Transverse colon (tissue), 4 donors: ENCODE measurements at regions not wholly inside any gene's neighbourhood (a gene's known extent, or its start where the extent isn't known, plus 50 kb on each side); places are given as distances from the start of the nearest gene placed in this dataset.

Experiments used
- DNase-seq: peaks from one replicate; pipeline ENCODE4 v3.0.0-alpha.2; 2019
- H3K27ac ChIP-seq, 4 donors: fragments of 200-600 bp; sonication (generic); 2 replicates each; pipeline ENCODE4 v1.5.1; 2016 to 2018; ENCODE audit warnings: inconsistent platforms in 4 of 4
- H3K27me3 ChIP-seq: fragments of 200-600 bp; sonication (generic); 2 replicates; pipeline ENCODE4 v1.5.1; 2017; ENCODE audit warnings: inconsistent platforms
- H3K36me3 ChIP-seq, 4 donors: fragments of 200-600 bp; sonication (generic); 2 replicates each; pipeline ENCODE4 v1.5.1; 2017 to 2019; ENCODE audit warnings: inconsistent platforms in 4 of 4
- H3K4me1 ChIP-seq, 4 donors: fragments of 200-600 bp; sonication (generic); 2 replicates each; pipeline ENCODE4 v1.5.1; 2017 to 2020; ENCODE audit warnings: inconsistent platforms in 4 of 4
- H3K4me3 ChIP-seq, 4 donors: fragments of 200-600 bp; sonication (generic); 1 replicate in 1 of 4; 2 replicates in 3 of 4; pipeline versions ENCODE4 v1.5.1 to v1.6.1; 2017 to 2019; ENCODE audit warnings: inconsistent platforms in 4 of 4
- H3K9me3 ChIP-seq, 2 donors: fragments of 200-600 bp; sonication (generic); 2 replicates each; pipeline ENCODE4 v1.5.1; 2017 to 2019; ENCODE audit warnings: inconsistent platforms in 2 of 2
- CTCF ChIP-seq, 5 experiments: fragments of 200-600 bp in 3 of 5; fragments of 450-650 bp in 2 of 5; sonication (generic) in 3 of 5; IDR thresholded peaks; 1 replicate in 2 of 5; 2 replicates in 3 of 5; pipeline ENCODE4 v1.5.1; 2016 to 2017; ENCODE audit warnings: antibody characterized with exemption in 5 of 5, inconsistent platforms in 3 of 5, mild to moderate bottlenecking in 2 of 5, moderate library complexity in 1 of 5
- EP300 ChIP-seq: sonication (generic); formaldehyde crosslinking; IDR thresholded peaks from one replicate; pipeline ENCODE4 v1.6.1; 2017; ENCODE audit warnings: antibody characterized with exemption, low read depth
- POLR2A ChIP-seq: fragments of 450-650 bp; IDR thresholded peaks from one replicate; pipeline ENCODE4 v1.6.1; 2016; ENCODE audit warnings: antibody characterized with exemption, mild to moderate bottlenecking, moderate library complexity
- POLR2AphosphoS5 ChIP-seq, 3 donors: sonication (generic); formaldehyde crosslinking; IDR thresholded peaks; one replicate each; pipeline ENCODE4 v1.6.1; 2016; ENCODE audit warnings: antibody characterized with exemption in 3 of 3
- WGBS, 2 donors: methylation state at CpG; one replicate each; pipeline ENCODE4 v1.1.5; 2018; ENCODE audit warnings: low coverage in 1 of 2; 5-methylcytosine and 5-hydroxymethylcytosine counted together
- in situ Hi-C, 4 donors: fragments of 200-750 bp; cut with MboI; loops; one replicate each; pipeline versions ENCODE4 v1.15.0 to v1.15.1; 2017; ENCODE audit warnings: low sequenced_read_pairs in 3 of 4, low pct_ligation_motif_present in 1 of 4, low pct_unique_long_range_greater_than_20kb in 1 of 4
- intact Hi-C: fragments of 100-400 bp; cut with DNase I; formaldehyde crosslinking; loops from one replicate; pipeline ENCODE4 v1.15.1; 2023; ENCODE audit warnings: low total_unique reads

GRCh38 chr7:125661677-125662076 lies 732.1 kb upstream of the POT1 start:
- Histone ChIP-seq H3K27me3 (no peaks in the 10 kb centered on the region), H3K4me1 (no peaks in the 10 kb centered on the region), H3K27ac (no peak overlapping the region), H3K9me3 (no peaks in the 10 kb centered on the region), H3K36me3 (no peaks in the 10 kb centered on the region), H3K4me3 (no peak overlapping the region)
- in situ Hi-C loops (loop anchor here in 1 of 4 donors (25.0 kb wide), 1 partner anchor 599 kb away; no protein-coding TSS in a partner anchor), intact Hi-C loops (no loop called here)
- DNase-seq: no peak
- 20 to 61% methylated on average over 1 to 3 of the region's 3 CpGs for WGBS, 2 donors
- no peak for TF ChIP-seq EP300
- TF ChIP-seq POLR2AphosphoS5 (IDR thresholded peaks at IDR 0.05): no peak
- TF ChIP-seq CTCF (IDR thresholded peaks at IDR 0.05): no peak
- TF ChIP-seq POLR2A: no peak

- Histone ChIP-seq H3K4me3 (no peak overlapping the region), H3K27me3 (no peaks in the 10 kb centered on the region), H3K4me1 (no peaks in the 10 kb centered on the region), H3K36me3 (no peaks in the 10 kb centered on the region), H3K27ac (no peak overlapping the region), H3K9me3 (no peaks in the 10 kb centered on the region)
- TF ChIP-seq CTCF (IDR thresholded peaks at IDR 0.05) (no peak), EP300 (no peak), POLR2A (no peak), POLR2AphosphoS5 (IDR thresholded peaks at IDR 0.05) (no peak)
- in situ Hi-C loops: loop anchor here in 1 of 4 donors (25.0 kb wide), 1 partner anchor 599 kb away; no protein-coding TSS in a partner anchor
- WGBS, 2 donors: 56 to 71% methylated on average over 3 of the region's 3 CpGs
- DNase-seq: no peak
- intact Hi-C loops: no loop called here
Observed at GRCh38 chr7:125661006-125661405, 731.4 kb upstream of the POT1 start.

- TF ChIP-seq POLR2AphosphoS5 (IDR thresholded peaks at IDR 0.05): no peak
- no peak for TF ChIP-seq POLR2A
- TF ChIP-seq EP300: no peak
- TF ChIP-seq CTCF (IDR thresholded peaks at IDR 0.05): no peak
- intact Hi-C loops: no loop called here
- 56 to 66% methylated on average over 1 of the region's 1 CpG for WGBS, 2 donors
- H3K9me3 ChIP-seq: no peaks in the 10 kb centered on the region
- DNase-seq: no peak
- H3K4me1 ChIP-seq: no peaks in the 10 kb centered on the region
- H3K27me3 ChIP-seq: no peaks in the 10 kb centered on the region
- in situ Hi-C loops: loop anchor here in 1 of 4 donors (25.0 kb wide), 1 partner anchor 592 kb away; no protein-coding TSS in a partner anchor
- no peaks in the 10 kb centered on the region for H3K36me3 ChIP-seq
- H3K27ac ChIP-seq: no peak overlapping the region
- H3K4me3 ChIP-seq: no peak overlapping the region
Observed at GRCh38 chr7:125654076-125654475, 724.5 kb upstream of the POT1 start.

GRCh38 chr7:125651823-125652528 lies 722.4 kb upstream of the POT1 start:
- TF ChIP-seq POLR2A: no peak
- TF ChIP-seq POLR2AphosphoS5 (IDR thresholded peaks at IDR 0.05): no peak
- no peak for TF ChIP-seq CTCF (IDR thresholded peaks at IDR 0.05)
- TF ChIP-seq EP300: no peak
- intact Hi-C loops (no loop called here), in situ Hi-C loops (loop anchor here in 1 of 4 donors (25.0 kb wide), 1 partner anchor 590 kb away; no protein-coding TSS in a partner anchor)
- DNase-seq: no peak
- Histone ChIP-seq H3K4me1 (no peaks in the 10 kb centered on the region), H3K36me3 (no peaks in the 10 kb centered on the region), H3K27me3 (no peaks in the 10 kb centered on the region), H3K9me3 (no peaks in the 10 kb centered on the region), H3K27ac (no peak overlapping the region), H3K4me3 (no peak overlapping the region)
- 52 to 60% methylated on average over 7 to 8 of the region's 8 CpGs for WGBS, 2 donors
